ENCODE measurements at regions not wholly inside any gene's neighbourhood (a gene's known extent, or its start where the extent isn't known, plus 50 kb on each side); places are given as distances from the start of the nearest gene placed in this dataset.
"Not testable (repeated sequence)": the region's sequence is repeated elsewhere in the genome, so short reads cannot be mapped to it uniquely, and the experiment has no call there.

- not testable (repeated sequence) for TF ChIP-seq CTCF (conservative IDR thresholded peaks at IDR 0.05; ENCODE audit: low read length); EZH2phosphoT487 (IDR thresholded peaks at IDR 0.05; ENCODE audit: borderline replicate concordance, low read depth, low read length)
Observed at GRCh38 chr2:210950434-210951060, 394.1 kb downstream of the CPS1 start.
